Uterus (tissue), 3 donors: ENCODE measurements at regions not wholly inside any gene's neighbourhood (a gene's known extent, or its start where the extent isn't known, plus 50 kb on each side); places are given as distances from the start of the nearest gene placed in this dataset.

ENCODE experiments used
- DNase-seq, 2 donors: peaks; one replicate each; pipeline ENCODE4 v3.0.0-alpha.2; 2019 to 2020
- H3K27ac ChIP-seq, 2 donors: fragments of 200-600 bp; sonication (generic); 1 replicate in 1 of 2; 2 replicates in 1 of 2; pipeline ENCODE4 v1.5.1; 2016 to 2018
- H3K27me3 ChIP-seq, 2 donors: fragments of 200-600 bp; sonication (generic); one replicate each; pipeline ENCODE4 v1.5.1; 2018 to 2019; ENCODE audit warnings: control low read depth in 1 of 2
- H3K36me3 ChIP-seq, 2 donors: fragments of 200-600 bp; sonication (generic); one replicate each; pipeline ENCODE4 v1.5.1; 2019; ENCODE audit warnings: control low read depth in 1 of 2
- H3K4me1 ChIP-seq, 2 donors: fragments of 200-600 bp; sonication (generic); one replicate each; pipeline ENCODE4 v1.5.1; 2018 to 2019; ENCODE audit warnings: control low read depth in 1 of 2
- H3K4me3 ChIP-seq, 2 donors: fragments of 200-600 bp; sonication (generic); 1 replicate in 1 of 2; 2 replicates in 1 of 2; pipeline ENCODE4 v1.5.1; 2018 to 2019; ENCODE audit warnings: mild to moderate bottlenecking in 1 of 2
- H3K9me3 ChIP-seq, 2 donors: fragments of 200-600 bp; sonication (generic); one replicate each; pipeline ENCODE4 v1.5.1; 2019; ENCODE audit warnings: control low read depth in 1 of 2
- CTCF ChIP-seq, 4 experiments: fragments of 200-600 bp in 2 of 4; fragments of 450-650 bp in 2 of 4; sonication (generic) in 2 of 4; IDR thresholded peaks; one replicate each; pipeline ENCODE4 v1.5.1; 2016 to 2019; ENCODE audit warnings: antibody characterized with exemption in 4 of 4, mild to moderate bottlenecking in 2 of 4, moderate library complexity in 1 of 4
- POLR2A ChIP-seq, 2 donors: fragments of 450-650 bp; IDR thresholded peaks; one replicate each; pipeline ENCODE4 v1.6.1; 2016; ENCODE audit warnings: antibody characterized with exemption in 2 of 2, mild to moderate bottlenecking in 1 of 2, moderate library complexity in 1 of 2
- intact Hi-C: fragments of 100-400 bp; cut with DNase I; formaldehyde crosslinking; loops from one replicate; pipeline ENCODE4 v1.15.1; 2023; ENCODE audit warnings: low total_unique reads
- donor health status: DM: yes; HTN: yes; CAD: no.

- intact Hi-C loops: no loop called here
- no peaks in the 10 kb centered on the region for H3K27me3 ChIP-seq
- no peaks in the 10 kb centered on the region for H3K36me3 ChIP-seq
- DNase-seq: no peak
- no peaks in the 10 kb centered on the region for H3K4me1 ChIP-seq
- TF ChIP-seq CTCF (IDR thresholded peaks at IDR 0.05) (no peak), POLR2A (IDR thresholded peaks at IDR 0.05) (no peak)
- H3K9me3 ChIP-seq: no peaks in the 10 kb centered on the region
- H3K4me3 ChIP-seq: no peak overlapping the region
- peak overlapping the region; percentile 34 to 46 for H3K27ac ChIP-seq
Observed at GRCh38 chr9:75432888-75433287, 344.6 kb downstream of the OSTF1 start.

- no peak overlapping the region for H3K27ac ChIP-seq
- no peaks in the 10 kb centered on the region for H3K27me3 ChIP-seq
- DNase-seq: no peak
- TF ChIP-seq CTCF (IDR thresholded peaks at IDR 0.05) (no peak), POLR2A (IDR thresholded peaks at IDR 0.05) (no peak)
- H3K4me1 ChIP-seq: no peaks in the 10 kb centered on the region
- no peaks in the 10 kb centered on the region for H3K36me3 ChIP-seq
- intact Hi-C loops: no loop called here
- no peak overlapping the region for H3K4me3 ChIP-seq
- no peaks in the 10 kb centered on the region for H3K9me3 ChIP-seq
Observed at GRCh38 chr9:75438716-75439115, 350.4 kb downstream of the OSTF1 start.

- H3K4me1 ChIP-seq: no peaks in the 10 kb centered on the region
- no peaks in the 10 kb centered on the region for H3K27me3 ChIP-seq
- H3K36me3 ChIP-seq: no peaks in the 10 kb centered on the region
- TF ChIP-seq CTCF (IDR thresholded peaks at IDR 0.05) (no peak), POLR2A (IDR thresholded peaks at IDR 0.05) (no peak)
- intact Hi-C loops: no loop called here
- no peak overlapping the region for H3K27ac ChIP-seq
- no peak for DNase-seq
- no peak overlapping the region for H3K4me3 ChIP-seq
- no peaks in the 10 kb centered on the region for H3K9me3 ChIP-seq
Observed at GRCh38 chr9:75440914-75441313, 352.6 kb downstream of the OSTF1 start.

- H3K36me3 ChIP-seq: no peaks in the 10 kb centered on the region
- no peaks in the 10 kb centered on the region for H3K4me1 ChIP-seq
- no peak overlapping the region for H3K27ac ChIP-seq
- no peaks in the 10 kb centered on the region for H3K27me3 ChIP-seq
- no peak for TF ChIP-seq CTCF (IDR thresholded peaks at IDR 0.05)
- TF ChIP-seq POLR2A (IDR thresholded peaks at IDR 0.05): no peak
- DNase-seq: no peak
- intact Hi-C loops: no loop called here
- no peaks in the 10 kb centered on the region for H3K9me3 ChIP-seq
- H3K4me3 ChIP-seq: no peak overlapping the region
Observed at GRCh38 chr9:75445144-75445543, 356.8 kb downstream of the OSTF1 start.

- intact Hi-C loops: no loop called here
- no peaks in the 10 kb centered on the region for H3K36me3 ChIP-seq
- no peaks in the 10 kb centered on the region for H3K9me3 ChIP-seq
- no peak for DNase-seq
- no peaks in the 10 kb centered on the region for H3K27me3 ChIP-seq
- no peaks in the 10 kb centered on the region for H3K4me1 ChIP-seq
- TF ChIP-seq POLR2A (IDR thresholded peaks at IDR 0.05): no peak
- no peak for TF ChIP-seq CTCF (IDR thresholded peaks at IDR 0.05)
- H3K4me3 ChIP-seq: no peak overlapping the region
- no peak overlapping the region for H3K27ac ChIP-seq
Observed at GRCh38 chr9:75447281-75447680, 359.0 kb downstream of the OSTF1 start.
